ENCODE measurements at regions not wholly inside any gene's neighbourhood (a gene's known extent, or its start where the extent isn't known, plus 50 kb on each side); places are given as distances from the start of the nearest gene placed in this dataset.

GRCh38 chr21:35849144-35849543 lies 211.2 kb downstream of the SETD4 start:
- Histone ChIP-seq H4K20me1 (ENCODE audit: control insufficient read depth, insufficient read depth, low read depth, low read length) (no peaks in the 10 kb centered on the region), H3K9me2 (replicated peaks; ENCODE audit: control insufficient read depth, low read length) (no peaks in the 10 kb centered on the region), H3K4me3 (ENCODE audit: low read length) (no peak overlapping the region), H3K27me3 (ENCODE audit: control insufficient read depth, low read length) (peaks cover 14% of the 10 kb centered on the region; the same call in 1 of the 2 replicates), H3K27ac (ENCODE audit: low read depth, low read length) (no peak overlapping the region), H3K4me2 (ENCODE audit: low read length) (no peak overlapping the region), H3K36me3 (ENCODE audit: control insufficient read depth, low read length) (no peaks in the 10 kb centered on the region), H3F3A (ENCODE audit: control insufficient read depth, insufficient read depth) (no peaks in the 10 kb centered on the region), H3K9me3 (ENCODE audit: control insufficient read depth, insufficient read depth, low read length) (no peaks in the 10 kb centered on the region), H3K79me2 (ENCODE audit: control insufficient read depth, low read length) (no peaks in the 10 kb centered on the region), H3K4me1 (ENCODE audit: control insufficient read depth, low read length) (no peaks in the 10 kb centered on the region)
- TF ChIP-seq EZH2phosphoT487 (IDR thresholded peaks at IDR 0.05; ENCODE audit: borderline replicate concordance, low read length) (no peak), CTCF (IDR thresholded peaks at IDR 0.05; ENCODE audit: low read depth, low read length, poor library complexity, severe bottlenecking) (no peak)

- Histone ChIP-seq H3K4me2 (ENCODE audit: low read length) (no peak overlapping the region), H3K27me3 (ENCODE audit: control insufficient read depth, low read length) (0 out of 2 replicates have a peak, but pooled peaks cover 2% of the 10 kb centered on the region), H3K4me3 (ENCODE audit: low read length) (no peak overlapping the region), H3K27ac (ENCODE audit: low read depth, low read length) (no peak overlapping the region), H3K9me2 (replicated peaks; ENCODE audit: control insufficient read depth, low read length) (no peaks in the 10 kb centered on the region), H3K36me3 (ENCODE audit: control insufficient read depth, low read length) (no peaks in the 10 kb centered on the region), H3K9me3 (ENCODE audit: control insufficient read depth, insufficient read depth, low read length) (no peaks in the 10 kb centered on the region), H3F3A (ENCODE audit: control insufficient read depth, insufficient read depth) (no peaks in the 10 kb centered on the region), H4K20me1 (ENCODE audit: control insufficient read depth, insufficient read depth, low read depth, low read length) (no peaks in the 10 kb centered on the region), H3K4me1 (ENCODE audit: control insufficient read depth, low read length) (no peaks in the 10 kb centered on the region), H3K79me2 (ENCODE audit: control insufficient read depth, low read length) (no peaks in the 10 kb centered on the region)
- no peak for TF ChIP-seq CTCF (IDR thresholded peaks at IDR 0.05; ENCODE audit: low read depth, low read length, poor library complexity, severe bottlenecking)
- no peak for TF ChIP-seq EZH2phosphoT487 (IDR thresholded peaks at IDR 0.05; ENCODE audit: borderline replicate concordance, low read length)
Measured at GRCh38 chr21:35843911-35844667, 216.2 kb downstream of the SETD4 start.

GRCh38 chr21:35840949-35841348 lies 219.4 kb downstream of the SETD4 start:
- H3K79me2 ChIP-seq (ENCODE audit: control insufficient read depth, low read length): no peaks in the 10 kb centered on the region
- no peaks in the 10 kb centered on the region for H4K20me1 ChIP-seq (ENCODE audit: control insufficient read depth, insufficient read depth, low read depth, low read length)
- TF ChIP-seq EZH2phosphoT487 (IDR thresholded peaks at IDR 0.05; ENCODE audit: borderline replicate concordance, low read length): no peak
- no peak for TF ChIP-seq CTCF (IDR thresholded peaks at IDR 0.05; ENCODE audit: low read depth, low read length, poor library complexity, severe bottlenecking)
- no peak overlapping the region for H3K4me3 ChIP-seq (ENCODE audit: low read length)
- H3K27ac ChIP-seq (ENCODE audit: low read depth, low read length): no peak overlapping the region
- H3K4me2 ChIP-seq (ENCODE audit: low read length): no peak overlapping the region
- H3K4me1 ChIP-seq (ENCODE audit: control insufficient read depth, low read length): no peaks in the 10 kb centered on the region
- no peaks in the 10 kb centered on the region for H3K9me3 ChIP-seq (ENCODE audit: control insufficient read depth, insufficient read depth, low read length)
- 0 out of 2 replicates have a peak, but pooled peaks cover 2% of the 10 kb centered on the region for H3K27me3 ChIP-seq (ENCODE audit: control insufficient read depth, low read length)
- H3F3A ChIP-seq (ENCODE audit: control insufficient read depth, insufficient read depth): no peaks in the 10 kb centered on the region
- no peaks in the 10 kb centered on the region for H3K36me3 ChIP-seq (ENCODE audit: control insufficient read depth, low read length)
- no peaks in the 10 kb centered on the region for H3K9me2 ChIP-seq (replicated peaks; ENCODE audit: control insufficient read depth, low read length)

All from DOHH2 (cell line).